Karpas-422 (cell line): ENCODE measurements at regions not wholly inside any gene's neighbourhood (a gene's known extent, or its start where the extent isn't known, plus 50 kb on each side); places are given as distances from the start of the nearest gene placed in this dataset.

Source experiments
- DNase-seq: peaks from one replicate; pipeline ENCODE4 v3.0.0-alpha.2; 2015
- H2AFZ ChIP-seq: fragments of 200-600 bp; sonication (generic); 2 replicates; pipeline ENCODE4 v1.6.1; 2014; ENCODE audit warnings: antibody characterized with exemption, low read length, mixed read lengths
- H3K27ac ChIP-seq: fragments of 200-600 bp; sonication (generic); 2 replicates; pipeline ENCODE4 v1.5.1; 2014; ENCODE audit warnings: mild to moderate bottlenecking, low read length, moderate library complexity
- H3K27me3 ChIP-seq: fragments of 200-600 bp; sonication (generic); 2 replicates; pipeline ENCODE4 v1.6.1; 2014; ENCODE audit warnings: low read length, mixed read lengths
- H3K36me3 ChIP-seq: fragments of 200-600 bp; sonication (generic); 2 replicates; pipeline ENCODE4 v1.6.1; 2014; ENCODE audit warnings: low read length, mixed read lengths; ENCODE audit not compliant: insufficient read depth
- H3K4me1 ChIP-seq: fragments of 200-600 bp; sonication (generic); 2 replicates; pipeline ENCODE4 v1.6.1; 2014; ENCODE audit warnings: mild to moderate bottlenecking, low read length, mixed read lengths
- H3K4me2 ChIP-seq: fragments of 200-600 bp; sonication (generic); 2 replicates; pipeline ENCODE4 v1.6.1; 2014; ENCODE audit warnings: low read length, low read depth, mild to moderate bottlenecking; ENCODE audit not compliant: poor library complexity, severe bottlenecking
- H3K4me3 ChIP-seq: fragments of 200-600 bp; sonication (generic); 2 replicates; pipeline ENCODE4 v1.5.1; 2014; ENCODE audit warnings: mild to moderate bottlenecking, antibody characterized with exemption, low read length, mixed read lengths
- H3K79me2 ChIP-seq: fragments of 200-600 bp; sonication (generic); 2 replicates; pipeline ENCODE4 v1.6.1; 2014; ENCODE audit warnings: mild to moderate bottlenecking, low read length, mixed read lengths
- H3K9ac ChIP-seq: fragments of 200-600 bp; sonication (generic); 2 replicates; pipeline ENCODE4 v1.6.0; 2014; ENCODE audit warnings: low read length
- H3K9me2 ChIP-seq: fragments of 200-600 bp; sonication (generic), shearing (Covaris generic); replicated peaks from 2 replicates; pipeline ENCODE4 v1.6.0; 2014; ENCODE audit warnings: mild to moderate bottlenecking, low read length, moderate library complexity; ENCODE audit not compliant: insufficient read depth
- H3K9me3 ChIP-seq: fragments of 300-700, 200-600 bp; sonication (generic); 2 replicates; pipeline ENCODE4 v1.6.1; 2014; ENCODE audit warnings: low read length, mixed read lengths
- H4K20me1 ChIP-seq: fragments of 200-600 bp; sonication (generic); 2 replicates; pipeline ENCODE4 v1.6.1; 2014; ENCODE audit warnings: mild to moderate bottlenecking, antibody characterized with exemption, low read length, low read depth; ENCODE audit not compliant: insufficient read depth

DNA sequence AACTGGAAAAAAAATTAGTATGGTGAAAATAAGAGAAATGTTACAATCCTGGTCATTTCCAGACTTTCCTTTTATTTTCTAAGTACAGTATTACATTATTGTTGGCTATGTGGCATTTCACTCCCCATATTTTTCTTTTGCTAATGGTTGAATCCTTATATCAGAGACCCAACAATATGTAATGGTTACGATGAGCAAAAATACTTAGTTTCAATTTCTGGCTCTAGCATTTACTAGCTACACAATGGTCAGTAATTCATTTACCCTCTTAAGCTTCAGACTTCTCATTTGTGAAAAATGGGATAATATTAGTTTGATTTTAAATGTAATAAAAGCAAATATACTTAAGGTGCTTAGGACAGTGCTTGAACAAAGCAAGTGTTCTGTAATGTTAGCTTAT lies 942.9 kb upstream of the PABPC4L start:
- H3K9me3 ChIP-seq, result peaks cover 5% of the 10 kb centered on the region; the same call in 1 of the 2 replicates
- H3K9me2 ChIP-seq, result no peaks in the 10 kb centered on the region
- no peak overlapping the region for H3K4me2 ChIP-seq
- no peaks in the 10 kb centered on the region for H3K27me3 ChIP-seq
- H4K20me1 ChIP-seq, result no peaks in the 10 kb centered on the region
- no peaks in the 10 kb centered on the region for H3K36me3 ChIP-seq
- no peak overlapping the region for H3K4me3 ChIP-seq
- no peaks in the 10 kb centered on the region for H3K79me2 ChIP-seq
- no peak overlapping the region for H2AFZ ChIP-seq
- H3K27ac ChIP-seq, result no peak overlapping the region
- H3K9ac ChIP-seq, result no peak overlapping the region
- no peak for DNase-seq
- H3K4me1 ChIP-seq, result no peaks in the 10 kb centered on the region

DNA sequence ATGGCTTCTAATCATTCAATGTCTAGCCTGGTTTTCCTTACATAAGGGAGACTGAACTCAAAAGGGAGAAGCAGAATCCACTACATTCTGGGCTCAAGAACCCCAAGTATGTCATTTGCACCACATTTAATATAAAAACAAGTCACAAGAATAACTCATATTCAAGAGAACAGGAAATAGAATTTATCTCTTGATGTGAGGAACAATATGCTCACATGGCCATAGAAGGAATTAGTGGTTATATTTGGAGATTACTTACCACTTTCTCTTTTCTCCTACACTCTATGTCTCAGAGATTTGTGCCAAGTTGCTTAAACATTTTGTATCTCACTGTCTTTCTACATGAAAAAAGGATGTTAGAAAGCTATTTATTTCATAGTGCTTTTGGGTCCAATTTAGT lies 922.6 kb upstream of the PABPC4L start:
- Histone ChIP-seq H3K27ac (no peak overlapping the region), H4K20me1 (no peaks in the 10 kb centered on the region), H3K27me3 (no peaks in the 10 kb centered on the region), H3K9ac (no peak overlapping the region), H3K4me3 (no peak overlapping the region), H2AFZ (no peak overlapping the region), H3K4me1 (no peaks in the 10 kb centered on the region), H3K9me2 (no peaks in the 10 kb centered on the region), H3K4me2 (no peak overlapping the region), H3K79me2 (no peaks in the 10 kb centered on the region), H3K36me3 (no peaks in the 10 kb centered on the region), H3K9me3 (peaks cover 7% of the 10 kb centered on the region; the same call in 1 of the 2 replicates)
- DNase-seq, result no peak

DNA sequence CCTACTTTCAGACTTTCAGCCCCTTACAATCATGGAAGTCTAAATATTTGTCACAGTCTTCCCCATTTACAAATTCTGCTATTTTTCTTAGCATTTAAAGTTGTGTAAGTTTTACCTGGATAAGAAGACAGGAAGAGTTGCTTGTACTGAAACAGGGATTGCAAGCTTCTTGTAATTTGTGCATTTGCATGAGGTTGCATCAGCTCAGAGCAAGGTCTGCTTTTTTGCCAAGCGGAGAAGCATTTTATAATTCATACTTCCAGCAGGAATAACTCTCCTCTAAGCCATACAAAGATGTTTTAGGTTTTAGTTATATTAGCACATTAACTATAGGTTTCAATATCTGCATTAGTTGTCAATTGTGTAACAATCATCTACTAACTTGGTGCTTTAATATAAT lies 922.0 kb upstream of the PABPC4L start:
- Histone ChIP-seq H3K27me3 (no peaks in the 10 kb centered on the region), H3K9me3 (peaks cover 7% of the 10 kb centered on the region; the same call in 1 of the 2 replicates), H3K4me2 (no peak overlapping the region), H3K9me2 (no peaks in the 10 kb centered on the region), H3K4me1 (no peaks in the 10 kb centered on the region), H3K79me2 (no peaks in the 10 kb centered on the region), H2AFZ (no peak overlapping the region), H3K36me3 (no peaks in the 10 kb centered on the region), H3K27ac (no peak overlapping the region), H4K20me1 (no peaks in the 10 kb centered on the region), H3K4me3 (no peak overlapping the region), H3K9ac (no peak overlapping the region)
- DNase-seq, result no peak

DNA sequence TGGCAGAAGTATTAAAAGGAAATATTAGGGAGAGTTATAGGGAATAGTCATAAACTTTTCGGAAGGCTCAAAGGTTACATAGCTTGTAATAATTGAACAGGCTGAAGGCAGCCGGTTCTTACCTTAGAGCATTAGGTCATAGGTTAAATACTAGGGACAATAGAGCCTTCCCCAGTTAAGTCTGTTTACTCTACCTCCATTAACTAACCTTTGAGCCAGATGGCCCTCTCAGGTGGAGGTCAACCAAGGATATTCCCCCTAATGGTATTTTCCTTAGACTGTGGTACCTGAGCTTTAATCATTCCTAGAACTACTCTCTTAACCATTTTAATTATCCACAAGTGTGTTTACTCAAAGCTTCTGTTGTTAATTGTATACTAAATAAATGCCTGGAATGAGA lies 920.9 kb upstream of the PABPC4L start:
- no peak for DNase-seq
- Histone ChIP-seq H2AFZ (no peak overlapping the region), H3K4me2 (no peak overlapping the region), H3K9me3 (peaks cover 7% of the 10 kb centered on the region; the same call in 1 of the 2 replicates), H3K27me3 (no peaks in the 10 kb centered on the region), H3K27ac (no peak overlapping the region), H3K4me3 (no peak overlapping the region), H3K4me1 (no peaks in the 10 kb centered on the region), H3K9ac (no peak overlapping the region), H3K36me3 (no peaks in the 10 kb centered on the region), H4K20me1 (no peaks in the 10 kb centered on the region), H3K79me2 (no peaks in the 10 kb centered on the region), H3K9me2 (no peaks in the 10 kb centered on the region)

DNA sequence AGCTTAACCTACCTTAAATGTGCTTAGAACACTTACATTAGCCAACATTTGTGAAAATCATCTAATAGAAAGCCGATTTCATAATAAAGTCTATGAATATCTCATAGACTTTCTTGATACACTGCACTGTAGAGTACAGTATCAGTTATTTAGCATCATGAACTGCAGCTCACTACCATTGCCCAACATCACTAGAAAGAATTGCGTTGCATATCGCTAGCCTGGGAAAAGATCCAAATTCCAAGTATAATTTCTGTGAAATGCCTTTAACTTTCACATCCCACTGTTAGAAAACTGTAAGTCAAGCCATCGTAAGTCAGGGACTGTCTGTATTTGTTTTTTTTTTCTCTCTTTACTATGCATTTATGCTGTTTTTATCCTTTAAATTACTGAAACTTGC lies 918.6 kb upstream of the PABPC4L start:
- Histone ChIP-seq H3K36me3 (no peaks in the 10 kb centered on the region), H3K9me2 (no peaks in the 10 kb centered on the region), H3K4me3 (no peak overlapping the region), H3K79me2 (no peaks in the 10 kb centered on the region), H3K9me3 (peaks cover 5% of the 10 kb centered on the region; the same call in 1 of the 2 replicates), H3K27me3 (no peaks in the 10 kb centered on the region), H2AFZ (no peak overlapping the region), H4K20me1 (no peaks in the 10 kb centered on the region), H3K27ac (no peak overlapping the region), H3K9ac (no peak overlapping the region), H3K4me1 (no peaks in the 10 kb centered on the region), H3K4me2 (no peak overlapping the region)
- DNase-seq, result no peak

DNA sequence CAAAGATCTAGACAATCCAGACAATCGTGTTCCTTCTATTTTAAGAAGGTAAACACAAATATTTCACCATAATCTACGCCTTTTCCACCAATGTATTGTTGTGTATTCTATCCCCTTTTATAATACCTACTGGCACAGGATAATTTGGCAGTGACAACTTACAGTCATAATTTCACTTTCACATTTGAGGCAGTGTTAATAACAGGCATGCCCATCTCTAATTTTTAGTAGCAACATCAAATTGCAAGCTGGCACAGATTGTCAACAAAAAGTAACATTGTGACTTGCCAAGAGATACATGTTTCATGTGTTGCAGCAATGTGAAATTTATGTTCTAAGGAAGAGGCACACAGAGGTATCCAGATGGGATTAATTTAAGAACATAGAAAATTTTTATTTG lies 912.5 kb upstream of the PABPC4L start:
- Histone ChIP-seq H3K4me2 (no peak overlapping the region), H3K27me3 (no peaks in the 10 kb centered on the region), H2AFZ (no peak overlapping the region), H3K27ac (no peak overlapping the region), H3K79me2 (no peaks in the 10 kb centered on the region), H4K20me1 (no peaks in the 10 kb centered on the region), H3K9me2 (no peaks in the 10 kb centered on the region), H3K4me1 (no peaks in the 10 kb centered on the region), H3K36me3 (no peaks in the 10 kb centered on the region), H3K4me3 (no peak overlapping the region), H3K9me3 (no peaks in the 10 kb centered on the region; the same call in 1 of the 2 replicates), H3K9ac (no peak overlapping the region)
- DNase-seq, result no peak

DNA sequence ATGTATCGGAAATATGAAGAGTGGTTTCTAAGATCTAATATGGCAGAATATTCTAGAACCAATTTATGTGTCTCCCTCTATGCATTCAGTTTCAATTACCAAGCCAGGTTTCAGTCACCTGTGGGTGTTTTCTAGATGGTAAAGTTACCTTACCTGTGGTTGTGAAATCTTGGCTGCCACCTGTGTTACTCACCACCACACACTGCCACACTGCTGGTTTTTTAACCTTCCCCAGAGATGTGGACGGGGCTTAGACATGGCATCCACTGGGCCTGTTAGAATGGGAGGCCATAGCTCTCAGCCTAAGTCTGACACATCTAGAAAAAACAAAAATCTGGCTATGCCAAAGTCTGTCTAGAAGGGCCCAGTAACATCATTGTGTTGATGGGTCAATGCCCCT lies 896.5 kb upstream of the PABPC4L start:
- Histone ChIP-seq H2AFZ (no peak overlapping the region), H3K27me3 (no peaks in the 10 kb centered on the region), H3K9me2 (no peaks in the 10 kb centered on the region), H4K20me1 (no peaks in the 10 kb centered on the region), H3K79me2 (no peaks in the 10 kb centered on the region), H3K9ac (no peak overlapping the region), H3K4me1 (no peaks in the 10 kb centered on the region), H3K4me2 (no peak overlapping the region), H3K36me3 (no peaks in the 10 kb centered on the region), H3K4me3 (no peak overlapping the region), H3K27ac (no peak overlapping the region), H3K9me3 (no peaks in the 10 kb centered on the region)
- DNase-seq, result no peak

DNA sequence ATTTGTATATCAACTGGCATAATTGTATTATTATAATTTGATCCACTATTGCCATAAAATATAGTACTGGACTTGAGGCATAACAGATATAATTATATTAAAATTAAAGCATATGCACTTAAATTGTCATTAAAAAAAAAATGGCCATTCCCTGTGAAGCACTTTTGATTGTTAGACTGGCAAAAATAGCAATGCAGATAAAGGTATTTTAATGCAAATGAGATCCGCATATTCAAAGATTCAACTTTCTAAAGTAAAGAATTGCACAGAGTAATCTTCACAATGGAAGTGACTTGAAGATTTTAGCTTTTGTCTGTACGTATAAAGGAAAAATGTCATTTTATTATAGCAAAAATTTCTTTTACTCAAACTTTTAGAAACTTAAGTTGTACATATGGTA lies 871.8 kb upstream of the PABPC4L start:
- Histone ChIP-seq H3K9me2 (no peaks in the 10 kb centered on the region), H2AFZ (no peak overlapping the region), H3K27ac (no peak overlapping the region), H4K20me1 (no peaks in the 10 kb centered on the region), H3K9me3 (peaks cover 9% of the 10 kb centered on the region; the same call in 1 of the 2 replicates), H3K4me2 (no peak overlapping the region), H3K36me3 (no peaks in the 10 kb centered on the region), H3K4me3 (no peak overlapping the region), H3K79me2 (no peaks in the 10 kb centered on the region), H3K9ac (no peak overlapping the region), H3K4me1 (no peaks in the 10 kb centered on the region), H3K27me3 (no peaks in the 10 kb centered on the region)
- DNase-seq, result no peak

DNA sequence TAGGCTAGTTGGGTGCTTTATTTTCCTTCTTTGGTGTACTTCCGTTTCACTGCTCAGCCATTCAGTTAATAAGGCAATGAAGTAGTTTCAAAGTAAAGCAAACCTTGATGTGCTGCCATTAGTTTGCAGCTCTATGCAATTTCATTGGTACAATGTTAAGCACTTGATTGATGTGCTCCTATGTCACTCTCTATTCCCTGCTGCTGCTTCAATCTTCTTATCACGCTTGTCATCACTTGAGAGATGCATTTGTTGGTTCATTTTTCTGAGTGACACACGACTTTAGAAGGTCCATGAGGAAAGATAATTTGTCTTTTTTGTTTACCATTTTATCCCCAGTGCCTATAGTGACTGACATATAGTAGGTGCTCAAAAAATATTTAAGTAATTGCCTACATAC lies 871.0 kb upstream of the PABPC4L start:
- Histone ChIP-seq H3K9ac (no peak overlapping the region), H4K20me1 (no peaks in the 10 kb centered on the region), H3K4me2 (no peak overlapping the region), H3K27me3 (no peaks in the 10 kb centered on the region), H3K9me2 (no peaks in the 10 kb centered on the region), H3K9me3 (peaks cover 9% of the 10 kb centered on the region; the same call in 1 of the 2 replicates), H3K27ac (no peak overlapping the region), H3K36me3 (no peaks in the 10 kb centered on the region), H3K4me1 (no peaks in the 10 kb centered on the region), H3K79me2 (no peaks in the 10 kb centered on the region), H2AFZ (no peak overlapping the region), H3K4me3 (no peak overlapping the region)
- DNase-seq, result no peak
